GM18951 (cell line): ENCODE measurements at regions not wholly inside any gene's neighbourhood (a gene's known extent, or its start where the extent isn't known, plus 50 kb on each side); places are given as distances from the start of the nearest gene placed in this dataset.
"Not testable (repeated sequence)": the region's sequence is repeated elsewhere in the genome, so short reads cannot be mapped to it uniquely, and the experiment has no call there.

ENCODE experiments used
- POLR2A ChIP-seq: IDR thresholded peaks from 4 replicates; pipeline ENCODE4 v1.6.1; 2011; ENCODE audit warnings: mild to moderate bottlenecking; ENCODE audit not compliant: insufficient read length, insufficient read depth; ENCODE audit errors: extremely low read depth
- in situ Hi-C: fragments of 300-500 bp; cut with MboI; formaldehyde crosslinking; loops from one replicate; pipeline ENCODE4 v1.12.0; 2022; ENCODE audit warnings: low sequenced_read_pairs, mixed read lengths, inconsistent platforms; ENCODE audit not compliant: unreplicated experiment

DNA sequence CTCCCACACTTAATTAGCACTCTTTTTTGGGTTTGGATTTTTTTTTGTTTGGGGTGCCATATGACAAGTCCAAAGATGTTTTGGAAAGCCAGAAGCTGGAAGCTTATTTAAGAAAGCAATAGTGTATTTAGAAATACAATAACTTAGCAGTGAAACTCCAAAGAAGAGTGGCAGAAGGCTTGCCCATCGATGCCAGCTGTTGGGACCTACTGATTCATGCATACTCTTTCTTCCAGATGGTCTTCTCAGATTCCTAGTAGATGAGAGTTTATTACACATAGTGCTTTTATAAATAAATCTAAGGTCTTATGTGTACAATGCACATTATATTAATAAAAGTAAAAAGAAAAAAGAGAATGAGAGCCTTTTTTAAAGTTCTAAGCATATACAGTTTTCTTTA, 374.6 kb downstream of the OSTF1 start:
- no peak for TF ChIP-seq POLR2A
- in situ Hi-C loops, result no loop called here

DNA sequence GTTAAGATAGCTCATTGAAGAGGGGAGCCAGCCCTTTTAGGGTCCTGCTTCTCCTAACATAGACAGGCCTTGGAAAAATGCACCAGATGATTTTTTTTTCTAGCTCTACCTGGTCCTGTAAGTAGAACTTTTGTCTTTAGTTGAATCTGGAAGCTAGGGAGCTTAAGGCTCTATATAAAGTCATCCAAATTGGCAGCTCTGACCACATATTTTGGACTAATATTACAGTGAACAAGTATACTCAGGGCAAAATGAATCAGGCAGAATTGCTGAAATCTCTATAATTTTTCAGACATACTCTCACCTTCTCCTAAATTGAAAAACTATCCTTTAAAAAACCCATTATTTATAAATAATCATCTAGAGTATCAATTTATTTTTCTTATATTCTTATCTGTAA, 375.6 kb downstream of the OSTF1 start:
- in situ Hi-C loops, result no loop called here
- no peak for TF ChIP-seq POLR2A

GRCh38 chr9:75464726-75465125, 376.4 kb downstream of the OSTF1 start:
- no peak for TF ChIP-seq POLR2A
- in situ Hi-C loops, result no loop called here

DNA sequence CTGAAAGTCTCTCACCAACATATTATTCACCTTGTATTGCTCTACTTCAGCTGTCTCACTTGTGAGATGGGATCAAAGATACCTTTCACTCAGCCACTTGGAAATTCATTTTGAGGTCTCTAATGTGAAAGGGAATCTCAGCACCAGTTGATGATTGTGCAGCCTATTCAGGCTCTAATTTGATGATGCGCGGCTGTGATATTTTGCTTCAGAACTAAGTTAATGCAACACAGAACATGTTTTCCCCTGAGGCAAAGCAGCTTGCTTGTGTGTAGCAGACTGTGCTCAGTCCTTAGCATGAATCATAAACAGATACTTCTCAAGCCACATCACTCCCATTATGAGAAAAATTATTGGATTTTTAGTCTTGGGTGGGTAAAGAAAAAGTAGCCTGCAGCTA, 378.8 kb downstream of the OSTF1 start:
- TF ChIP-seq POLR2A, result no peak
- in situ Hi-C loops, result no loop called here

DNA sequence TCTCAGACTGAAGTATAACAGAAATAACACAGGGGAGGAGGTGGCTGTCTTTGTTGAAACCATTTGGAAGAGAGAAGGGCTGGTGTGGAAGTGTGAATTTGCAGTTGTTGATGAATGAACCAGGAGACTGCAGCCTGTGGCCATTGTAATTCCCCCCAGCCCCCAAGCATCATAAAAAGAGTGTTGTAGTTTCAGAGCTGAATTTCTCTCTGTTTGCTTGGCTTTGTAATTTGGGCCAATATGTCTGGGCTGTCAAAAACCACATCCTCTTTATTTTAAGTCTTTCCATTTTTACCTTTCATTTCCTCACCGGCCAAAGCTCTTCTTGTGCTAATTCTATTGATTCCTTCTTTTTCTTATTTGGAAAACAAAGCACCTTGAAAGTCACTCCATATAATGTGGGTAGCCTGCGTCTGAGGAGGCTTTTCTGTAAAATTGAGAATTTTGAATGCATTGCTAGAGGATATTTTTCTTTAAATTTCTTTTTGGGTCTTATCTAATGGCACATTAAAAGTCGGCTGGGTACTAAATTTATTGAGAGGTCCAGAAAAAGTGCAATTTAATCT, 383.3 kb downstream of the OSTF1 start:
- TF ChIP-seq POLR2A, result no peak
- in situ Hi-C loops, result no loop called here

GRCh38 chr9:75482566-75482965, 394.3 kb downstream of the OSTF1 start:
- in situ Hi-C loops, result no loop called here
- TF ChIP-seq POLR2A, result no peak

DNA sequence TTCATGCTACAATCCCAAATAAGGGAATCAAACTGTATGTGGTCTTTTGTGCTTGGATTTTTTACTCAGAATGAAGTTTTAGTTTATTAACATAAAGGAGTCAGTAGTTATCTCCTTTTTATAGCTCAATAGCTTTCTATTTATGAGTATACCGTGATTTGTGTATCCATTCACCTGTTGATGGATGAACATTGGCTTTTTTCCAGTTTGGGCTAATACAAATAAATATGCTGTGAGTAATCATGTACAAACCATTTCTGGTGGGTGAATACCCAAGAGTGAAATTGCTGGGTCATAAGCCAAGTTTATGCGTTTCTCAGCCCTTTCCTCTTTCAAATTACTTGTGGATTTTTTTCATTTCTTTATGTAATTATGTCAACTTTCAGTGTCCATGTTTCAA, 395.3 kb downstream of the OSTF1 start:
- no peak for TF ChIP-seq POLR2A
- in situ Hi-C loops, result no loop called here

DNA sequence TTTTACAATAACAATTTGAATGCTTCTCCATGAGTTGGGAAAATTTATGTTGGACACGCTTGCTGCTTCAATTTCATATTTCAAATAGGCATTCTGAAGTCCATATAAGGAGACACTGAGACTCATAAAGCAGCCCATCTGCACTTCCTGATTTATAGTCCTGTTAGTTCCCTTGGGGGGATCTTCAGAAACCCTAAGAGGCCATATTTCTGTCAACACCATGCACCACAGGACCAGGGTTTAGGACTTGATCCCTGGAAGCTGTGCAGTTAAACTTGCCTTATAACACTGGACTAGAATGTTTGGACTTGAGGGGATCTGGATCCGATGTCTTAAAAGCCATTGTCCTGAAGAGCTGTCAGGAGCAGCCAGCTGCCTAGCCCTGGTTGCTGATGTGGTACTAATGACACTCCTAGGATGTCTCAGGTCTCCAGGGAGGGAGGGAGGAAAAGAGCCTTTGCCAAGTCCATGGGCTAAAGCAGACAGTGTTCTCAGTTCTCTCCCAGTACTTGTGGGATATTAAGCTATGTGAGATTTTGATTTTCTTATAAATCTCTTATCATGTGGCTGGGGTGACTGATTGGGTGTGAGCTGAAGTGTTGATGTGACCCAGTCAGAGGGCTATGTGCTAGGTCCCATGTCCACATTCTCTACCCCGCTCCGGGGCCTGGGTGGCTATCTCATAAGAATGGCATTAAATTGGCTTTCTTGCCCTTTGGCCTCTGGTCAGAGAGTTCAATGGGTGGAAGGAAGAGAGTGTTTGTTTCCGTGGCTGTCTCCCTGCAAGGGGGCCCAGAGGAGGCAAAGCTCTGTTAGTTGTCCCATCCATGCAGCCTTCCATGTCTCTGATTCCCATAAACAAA, 399.8 kb downstream of the OSTF1 start:
- TF ChIP-seq POLR2A, result no peak
- in situ Hi-C loops, result no loop called here

GRCh38 chr9:75488719-75489110, 400.4 kb downstream of the OSTF1 start:
- no peak for TF ChIP-seq POLR2A
- in situ Hi-C loops, result no loop called here

- in situ Hi-C loops, result no loop called here
- TF ChIP-seq POLR2A, result no peak
These were observed 400.1 kb upstream of the PCSK5 start for GRCh38 chr9:75490326-75490725.

DNA sequence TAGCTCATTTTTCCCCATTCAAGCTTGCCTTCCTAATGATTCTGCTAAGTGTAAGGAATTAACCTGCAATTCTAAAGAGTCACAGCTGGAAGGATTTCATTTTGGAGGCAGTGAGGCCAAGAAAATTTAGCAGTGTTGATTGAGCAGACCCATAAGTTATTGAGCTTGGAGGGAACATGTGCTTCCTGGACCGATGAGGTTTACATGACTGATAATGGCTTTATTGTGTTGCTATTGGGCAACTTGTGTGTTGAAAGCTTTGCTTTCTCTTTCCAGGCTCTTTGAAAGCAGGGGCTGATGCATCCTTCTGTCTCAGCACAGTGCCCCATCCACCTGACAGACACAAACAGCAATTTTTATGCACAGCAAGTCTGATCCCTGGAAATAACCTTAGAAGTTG, 398.9 kb upstream of the PCSK5 start:
- in situ Hi-C loops, result no loop called here
- TF ChIP-seq POLR2A, result no peak

DNA sequence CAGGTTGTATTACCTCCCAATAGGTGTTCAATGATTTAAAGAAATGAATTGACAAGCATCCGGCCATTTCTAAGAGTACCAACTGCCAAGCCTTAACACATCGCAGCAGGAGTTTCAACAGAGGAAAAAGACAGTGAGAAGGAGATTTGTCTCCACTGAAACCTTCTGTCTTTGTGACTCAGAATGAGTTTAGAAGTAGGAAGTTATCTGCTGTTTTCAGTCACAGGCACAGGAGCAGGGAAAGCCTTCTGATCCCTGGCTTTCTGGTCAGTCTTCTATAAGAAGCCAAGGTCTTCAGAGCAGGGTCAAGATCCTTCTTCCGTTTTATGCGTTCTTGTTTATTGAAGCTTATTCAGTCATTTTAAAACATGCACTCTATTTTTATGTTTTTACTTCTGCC, 390.7 kb upstream of the PCSK5 start:
- in situ Hi-C loops, result no loop called here
- TF ChIP-seq POLR2A, result no peak

DNA sequence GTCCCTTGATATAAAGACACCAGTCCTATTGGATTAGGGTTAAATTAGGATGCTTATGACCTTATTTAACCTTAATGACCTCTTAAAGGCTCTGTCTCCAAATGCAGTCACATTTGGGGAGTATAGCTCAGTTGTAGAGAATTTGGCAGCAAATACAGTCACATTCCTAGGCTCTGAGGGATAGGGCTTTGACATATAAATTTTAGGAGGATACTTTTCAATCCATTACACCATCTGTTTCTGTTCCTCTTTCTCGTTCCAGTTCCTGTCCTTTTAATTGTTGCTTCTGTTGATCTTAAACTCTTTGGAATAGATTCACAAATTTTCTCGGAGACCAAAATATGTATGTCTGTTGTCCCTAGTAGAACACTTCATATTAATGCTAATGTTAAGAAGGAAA, 390.0 kb upstream of the PCSK5 start:
- in situ Hi-C loops, result no loop called here
- no peak for TF ChIP-seq POLR2A

DNA sequence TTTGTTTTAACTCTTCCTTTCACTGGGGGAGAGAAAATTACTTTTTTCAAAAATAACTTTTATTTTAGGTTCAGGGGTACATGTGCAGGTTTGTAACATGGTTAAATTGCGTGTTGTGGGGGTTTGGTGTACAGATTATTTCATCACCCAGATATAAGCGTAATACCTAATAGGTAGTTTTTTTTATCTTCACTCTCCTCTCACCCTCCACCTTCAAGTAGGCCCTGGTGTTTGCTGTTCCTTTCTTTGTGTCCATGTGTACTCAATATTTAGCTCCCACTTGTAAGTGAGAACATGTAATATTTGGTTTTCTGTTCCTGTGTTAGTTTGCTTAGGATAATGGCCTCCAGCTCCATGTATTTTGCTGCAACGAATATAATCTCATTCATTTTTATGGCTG, 389.5 kb upstream of the PCSK5 start:
- in situ Hi-C loops, result not testable (repeated sequence)
